MM.1S (cell line): ENCODE measurements at regions not wholly inside any gene's neighbourhood (a gene's known extent, or its start where the extent isn't known, plus 50 kb on each side); places are given as distances from the start of the nearest gene placed in this dataset.
"Not testable (repeated sequence)": the region's sequence is repeated elsewhere in the genome, so short reads cannot be mapped to it uniquely, and the experiment has no call there.

ENCODE experiments used
- CTCF ChIP-seq: fragments of 300-600 bp; sonication (generic); IDR thresholded peaks from 2 replicates; pipeline ENCODE4 v1.5.1; 2016; ENCODE audit warnings: antibody characterized with exemption, low read length, mixed read lengths
- EZH2 ChIP-seq: fragments of 300-600 bp; sonication (generic); optimal IDR thresholded peaks from 2 replicates; pipeline ENCODE3; 2017; ENCODE audit warnings: low read depth, mild to moderate bottlenecking, antibody characterized with exemption, low read length, mixed read lengths

GRCh38 chr11:71782229-71782861 lies 50.7 kb upstream of the DEFB108B start:
- not testable (repeated sequence) for TF ChIP-seq CTCF, EZH2
